Brain microvascular endothelial cell (primary cell): ENCODE measurements at regions not wholly inside any gene's neighbourhood (a gene's known extent, or its start where the extent isn't known, plus 50 kb on each side); places are given as distances from the start of the nearest gene placed in this dataset.

Experiments
- DNase-seq: peaks from one replicate; pipeline ENCODE4 v3.0.0-alpha.2; 2020
- H3K27ac ChIP-seq: fragments of 250-450 bp; sonication (Bioruptor Pico); 2 replicates; pipeline ENCODE4 v1.5.1; 2020; ENCODE audit warnings: mild to moderate bottlenecking, moderate library complexity
- H3K27me3 ChIP-seq: fragments of 250-450 bp; sonication (Bioruptor Pico); replicated peaks from 2 replicates; pipeline ENCODE4 v1.5.1; 2020; ENCODE audit warnings: mild to moderate bottlenecking
- H3K36me3 ChIP-seq: fragments of 250-450 bp; sonication (Bioruptor Pico); replicated peaks from 2 replicates; pipeline ENCODE4 v1.5.1; 2020; ENCODE audit warnings: mild to moderate bottlenecking
- H3K4me3 ChIP-seq: 2 replicates; pipeline ENCODE4 v1.5.1; 2011; ENCODE audit warnings: low read depth, mild to moderate bottlenecking, control low read depth, low read length, moderate library complexity
- in situ Hi-C: cut with HindIII; loops from 2 replicates; pipeline ENCODE4 v1.10.0; 2017; ENCODE audit warnings: low sequenced_read_pairs, low pct_ligation_motif_present
- TF ChIP-seq, protein P1 (sequence below): IDR thresholded peaks from 2 replicates; pipeline ENCODE4 v1.5.1; 2011; ENCODE audit warnings: low read depth, mild to moderate bottlenecking, moderate library complexity, low read length, control low read depth, inconsistent platforms; ENCODE audit errors: missing control alignments

DNA sequence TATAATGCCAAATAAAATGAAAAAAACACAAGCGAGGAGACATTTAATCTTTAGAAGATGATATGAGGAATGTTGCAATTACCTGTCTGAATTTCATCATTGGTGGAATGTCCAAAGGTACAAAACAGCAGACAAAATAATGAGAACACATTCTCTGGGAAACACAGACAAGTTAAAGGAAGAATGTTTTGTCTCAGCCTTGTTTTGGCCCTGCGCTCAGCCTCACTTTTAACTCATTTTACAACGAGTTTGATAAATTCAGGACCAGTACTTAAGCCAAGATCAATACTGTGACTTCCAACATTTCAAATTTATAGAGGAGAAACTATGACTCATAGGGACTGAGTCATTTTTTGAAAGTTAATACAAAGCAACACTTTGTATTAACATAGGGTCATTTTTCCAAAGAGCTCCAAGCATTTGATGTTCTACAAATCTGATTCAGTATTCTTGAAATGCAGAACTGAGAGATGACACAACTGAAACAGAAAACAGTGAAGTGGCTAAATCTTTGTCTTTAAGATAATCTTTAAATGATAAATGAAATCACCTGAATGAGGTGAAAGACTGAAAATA, 833.2 kb upstream of the CHAC2 start:
- Histone ChIP-seq H3K36me3 (no peaks in the 10 kb centered on the region), H3K27ac (peak overlapping the region; percentile 80), H3K4me3 (no peak overlapping the region), H3K27me3 (no peaks in the 10 kb centered on the region)
- in situ Hi-C loops = no loop called here
- DNase-seq = peak; percentile 45
- TF ChIP-seq, protein P1, sequence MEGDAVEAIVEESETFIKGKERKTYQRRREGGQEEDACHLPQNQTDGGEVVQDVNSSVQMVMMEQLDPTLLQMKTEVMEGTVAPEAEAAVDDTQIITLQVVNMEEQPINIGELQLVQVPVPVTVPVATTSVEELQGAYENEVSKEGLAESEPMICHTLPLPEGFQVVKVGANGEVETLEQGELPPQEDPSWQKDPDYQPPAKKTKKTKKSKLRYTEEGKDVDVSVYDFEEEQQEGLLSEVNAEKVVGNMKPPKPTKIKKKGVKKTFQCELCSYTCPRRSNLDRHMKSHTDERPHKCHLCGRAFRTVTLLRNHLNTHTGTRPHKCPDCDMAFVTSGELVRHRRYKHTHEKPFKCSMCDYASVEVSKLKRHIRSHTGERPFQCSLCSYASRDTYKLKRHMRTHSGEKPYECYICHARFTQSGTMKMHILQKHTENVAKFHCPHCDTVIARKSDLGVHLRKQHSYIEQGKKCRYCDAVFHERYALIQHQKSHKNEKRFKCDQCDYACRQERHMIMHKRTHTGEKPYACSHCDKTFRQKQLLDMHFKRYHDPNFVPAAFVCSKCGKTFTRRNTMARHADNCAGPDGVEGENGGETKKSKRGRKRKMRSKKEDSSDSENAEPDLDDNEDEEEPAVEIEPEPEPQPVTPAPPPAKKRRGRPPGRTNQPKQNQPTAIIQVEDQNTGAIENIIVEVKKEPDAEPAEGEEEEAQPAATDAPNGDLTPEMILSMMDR = no peak

DNA sequence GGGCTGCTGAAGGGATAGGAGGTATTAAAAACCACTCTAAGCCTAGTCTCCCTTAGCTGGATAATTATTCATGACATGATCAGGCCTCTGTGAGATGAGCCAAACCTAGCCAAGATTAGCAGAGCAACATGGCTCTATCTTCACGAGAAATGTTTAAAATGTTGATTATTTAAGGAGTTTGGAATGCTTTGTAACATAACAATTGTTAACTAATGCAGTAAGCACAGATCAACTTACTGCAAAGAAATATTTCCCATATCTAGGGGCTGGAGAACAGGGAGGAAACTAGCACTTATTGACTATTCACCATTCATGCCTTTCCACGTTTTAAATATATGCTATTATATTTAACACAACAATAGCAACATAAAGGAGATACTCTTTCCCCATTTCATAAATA, 833.7 kb upstream of the CHAC2 start:
- in situ Hi-C loops = no loop called here
- Histone ChIP-seq H3K27me3 (no peaks in the 10 kb centered on the region), H3K4me3 (no peak overlapping the region), H3K36me3 (no peaks in the 10 kb centered on the region), H3K27ac (peak overlapping the region; percentile 80)
- TF ChIP-seq, protein P1 = no peak
- DNase-seq = no peak

- no peak for DNase-seq
- in situ Hi-C loops = no loop called here
- TF ChIP-seq, protein P1 = no peak
- Histone ChIP-seq H3K27me3 (no peaks in the 10 kb centered on the region), H3K36me3 (no peaks in the 10 kb centered on the region), H3K4me3 (no peak overlapping the region), H3K27ac (no peak overlapping the region)
These were observed 835.9 kb upstream of the CHAC2 start for GRCh38 chr2:52931660-52932059.

GRCh38 chr2:52929412-52929811, 838.2 kb upstream of the CHAC2 start:
- in situ Hi-C loops = no loop called here
- H3K27ac ChIP-seq = no peak overlapping the region

GRCh38 chr2:52919673-52920072, 847.9 kb upstream of the CHAC2 start:
- H3K36me3 ChIP-seq = no peaks in the 10 kb centered on the region
- DNase-seq = no peak
- H3K27me3 ChIP-seq = no peaks in the 10 kb centered on the region
- in situ Hi-C loops = no loop called here
- TF ChIP-seq, protein P1 = no peak
- no peak overlapping the region for H3K4me3 ChIP-seq
- H3K27ac ChIP-seq = no peak overlapping the region

More at GRCh38 chr2:52929412-52929811, 838.2 kb upstream of the CHAC2 start:
- Histone ChIP-seq H3K4me3 (no peak overlapping the region), H3K36me3 (no peaks in the 10 kb centered on the region), H3K27me3 (no peaks in the 10 kb centered on the region)
- no peak for DNase-seq
- TF ChIP-seq, protein P1 = no peak

DNA sequence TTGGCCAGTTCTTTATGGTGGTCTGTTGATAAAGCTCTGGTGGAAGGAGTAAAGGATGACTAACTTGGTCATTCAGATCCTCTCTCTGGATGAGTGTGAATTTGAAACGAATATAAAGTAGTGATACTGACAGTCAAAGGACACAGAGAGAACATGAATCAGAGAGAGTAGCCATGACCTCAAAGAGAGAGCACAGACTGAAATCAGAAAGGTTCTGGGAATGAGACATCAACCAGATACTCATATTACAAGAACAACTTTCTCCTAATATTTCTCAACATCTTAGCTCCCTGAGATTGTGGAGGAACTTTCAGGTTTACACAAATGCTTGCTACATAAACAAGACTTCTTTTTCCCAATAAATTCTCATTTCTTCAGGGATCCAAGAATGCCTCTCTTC, 849.1 kb upstream of the CHAC2 start:
- Histone ChIP-seq H3K36me3 (no peaks in the 10 kb centered on the region), H3K4me3 (no peak overlapping the region), H3K27ac (peak overlapping the region; percentile 74), H3K27me3 (no peaks in the 10 kb centered on the region)
- in situ Hi-C loops = no loop called here
- TF ChIP-seq, protein P1 = no peak
- DNase-seq = peak; percentile 78
